Endodermal cell (in vitro differentiated cells): ENCODE measurements at regions not wholly inside any gene's neighbourhood (a gene's known extent, or its start where the extent isn't known, plus 50 kb on each side); places are given as distances from the start of the nearest gene placed in this dataset.

Source experiments
- DNase-seq: peaks from one replicate; pipeline ENCODE4 v3.0.0-alpha.2; 2017
- H3K27ac ChIP-seq: 2 replicates; pipeline ENCODE4 v1.5.1; 2013; ENCODE audit warnings: mild to moderate bottlenecking, low read depth, low read length, moderate library complexity
- H3K27me3 ChIP-seq: 2 replicates; pipeline ENCODE4 v1.6.1; 2013; ENCODE audit warnings: mild to moderate bottlenecking, low read length, moderate library complexity; ENCODE audit not compliant: insufficient read depth, control insufficient read depth, poor library complexity, severe bottlenecking
- H3K36me3 ChIP-seq: 2 replicates; pipeline ENCODE4 v1.7.0; 2013; ENCODE audit warnings: mild to moderate bottlenecking, low read length, moderate library complexity; ENCODE audit not compliant: control insufficient read depth, insufficient read depth
- H3K4me1 ChIP-seq: one replicate; pipeline ENCODE4 v1.7.0; 2013; ENCODE audit warnings: low read length; ENCODE audit not compliant: control insufficient read depth, insufficient read depth
- H3K4me3 ChIP-seq: 2 replicates; pipeline ENCODE4 v1.5.1; 2013; ENCODE audit warnings: mild to moderate bottlenecking, low read length, moderate library complexity
- H3K9ac ChIP-seq: 2 replicates; pipeline ENCODE4 v1.6.1; 2013; ENCODE audit warnings: mild to moderate bottlenecking, low read length, moderate library complexity; ENCODE audit not compliant: poor library complexity, severe bottlenecking; ENCODE audit errors: extremely low read depth
- H3K9me3 ChIP-seq: 2 replicates; pipeline ENCODE4 v1.6.1; 2013; ENCODE audit warnings: mild to moderate bottlenecking, low read length, moderate library complexity; ENCODE audit not compliant: control insufficient read depth
- H3K27ac Mint-ChIP-seq: 2 replicates; pipeline ENCODE4 v1.8.0; 2020; ENCODE audit warnings: mixed read lengths
- H3K27me3 Mint-ChIP-seq: 2 replicates; pipeline ENCODE4 v1.8.0; 2021; ENCODE audit warnings: mild to moderate bottlenecking, mixed read lengths; ENCODE audit not compliant: insufficient read depth
- H3K36me3 Mint-ChIP-seq: 2 replicates; pipeline ENCODE4 v1.8.0; 2020; ENCODE audit warnings: low read depth, mixed read lengths
- H3K4me1 Mint-ChIP-seq: 2 replicates; pipeline ENCODE4 v1.8.0; 2020; ENCODE audit warnings: mixed read lengths
- H3K4me3 Mint-ChIP-seq: 2 replicates; pipeline ENCODE4 v1.8.0; 2020; ENCODE audit warnings: mild to moderate bottlenecking, moderate library complexity, mixed read lengths
- H3K9me3 Mint-ChIP-seq: 2 replicates; pipeline ENCODE4 v1.8.0; 2020; ENCODE audit warnings: mild to moderate bottlenecking, mixed read lengths
- WGBS, 2 experiments: methylation state at CpG; one replicate each; pipeline versions ENCODE4 v1.1.5 to v1.1.7; 2013; ENCODE audit warnings: missing lambda C conversion rate in 2 of 2, mixed read lengths in 1 of 2; ENCODE audit not compliant: insufficient coverage in 1 of 2, insufficient read length in 1 of 2; 5-methylcytosine and 5-hydroxymethylcytosine counted together
- TF ChIP-seq, protein P1 (sequence below): fragments of 200-600 bp; sonication (generic); conservative IDR thresholded peaks from 2 replicates; pipeline ENCODE4 v1.5.0; 2021; ENCODE audit warnings: antibody characterized with exemption, mild to moderate bottlenecking

DNA sequence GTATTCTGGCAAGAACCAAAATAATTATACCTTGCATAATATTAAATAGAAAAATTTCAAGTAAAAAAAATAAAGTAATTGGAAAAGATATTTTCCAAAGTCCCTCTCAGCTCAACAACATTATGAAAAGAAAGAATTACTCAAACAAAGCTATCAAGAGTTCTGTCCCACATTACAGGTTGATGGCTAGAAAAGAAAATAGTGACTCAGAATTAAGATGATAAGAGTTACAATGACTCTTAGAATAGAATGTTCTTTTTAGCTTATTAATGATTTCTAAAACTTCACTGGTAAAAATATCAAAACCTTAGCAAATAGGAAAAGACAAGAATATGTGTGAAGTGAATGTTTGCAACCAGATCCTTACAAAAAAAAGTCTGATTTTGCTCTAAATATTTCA is 312.5 kb upstream of the PDGFD start:
- Histone ChIP-seq H3K27me3 (no peaks in the 10 kb centered on the region), H3K4me3 (no peak overlapping the region), H3K36me3 (no peaks in the 10 kb centered on the region), H3K9me3 (no peaks in the 10 kb centered on the region), H3K27ac (no peak overlapping the region), H3K9ac (no peak overlapping the region), H3K4me1 (no peaks in the 10 kb centered on the region)
- Mint-ChIP-seq H3K4me3 (no peak overlapping the region), H3K27ac (no peak overlapping the region), H3K27me3 (no peaks in the 10 kb centered on the region), H3K9me3 (peaks cover 3% of the 10 kb centered on the region), H3K36me3 (no peaks in the 10 kb centered on the region), H3K4me1 (peaks cover 2% of the 10 kb centered on the region)
- no peak for DNase-seq
- TF ChIP-seq, protein P1, sequence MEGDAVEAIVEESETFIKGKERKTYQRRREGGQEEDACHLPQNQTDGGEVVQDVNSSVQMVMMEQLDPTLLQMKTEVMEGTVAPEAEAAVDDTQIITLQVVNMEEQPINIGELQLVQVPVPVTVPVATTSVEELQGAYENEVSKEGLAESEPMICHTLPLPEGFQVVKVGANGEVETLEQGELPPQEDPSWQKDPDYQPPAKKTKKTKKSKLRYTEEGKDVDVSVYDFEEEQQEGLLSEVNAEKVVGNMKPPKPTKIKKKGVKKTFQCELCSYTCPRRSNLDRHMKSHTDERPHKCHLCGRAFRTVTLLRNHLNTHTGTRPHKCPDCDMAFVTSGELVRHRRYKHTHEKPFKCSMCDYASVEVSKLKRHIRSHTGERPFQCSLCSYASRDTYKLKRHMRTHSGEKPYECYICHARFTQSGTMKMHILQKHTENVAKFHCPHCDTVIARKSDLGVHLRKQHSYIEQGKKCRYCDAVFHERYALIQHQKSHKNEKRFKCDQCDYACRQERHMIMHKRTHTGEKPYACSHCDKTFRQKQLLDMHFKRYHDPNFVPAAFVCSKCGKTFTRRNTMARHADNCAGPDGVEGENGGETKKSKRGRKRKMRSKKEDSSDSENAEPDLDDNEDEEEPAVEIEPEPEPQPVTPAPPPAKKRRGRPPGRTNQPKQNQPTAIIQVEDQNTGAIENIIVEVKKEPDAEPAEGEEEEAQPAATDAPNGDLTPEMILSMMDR = no peak

DNA sequence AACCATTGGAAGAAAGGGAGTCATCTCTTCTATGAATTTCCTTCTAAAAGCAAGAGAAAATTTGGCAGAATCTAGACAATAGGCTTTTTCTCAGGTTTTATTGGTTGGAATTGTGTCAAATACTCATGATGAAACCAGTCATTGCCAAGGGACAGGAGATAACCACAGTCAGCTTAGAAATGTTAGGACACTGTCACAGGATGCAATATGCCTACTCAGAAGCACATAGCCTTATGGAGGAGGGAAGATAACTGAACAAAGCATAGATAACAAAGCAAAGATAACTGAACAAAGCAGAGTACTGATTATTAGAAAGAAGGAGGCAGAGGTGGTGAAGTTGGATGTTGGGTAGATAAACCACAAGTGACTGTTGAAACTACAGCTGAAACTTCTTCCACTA is 303.5 kb upstream of the PDGFD start:
- no peak overlapping the region for H3K27ac ChIP-seq
- H3K36me3 ChIP-seq = no peaks in the 10 kb centered on the region
- TF ChIP-seq, protein P1 = no peak
- Mint-ChIP-seq H3K27me3 (no peaks in the 10 kb centered on the region), H3K27ac (peak overlapping the region; percentile 7), H3K36me3 (no peaks in the 10 kb centered on the region), H3K4me3 (no peak overlapping the region), H3K4me1 (peaks cover 4% of the 10 kb centered on the region), H3K9me3 (no peaks in the 10 kb centered on the region)
- no peak overlapping the region for H3K9ac ChIP-seq
- H3K4me1 ChIP-seq = peaks cover 8% of the 10 kb centered on the region
- no peaks in the 10 kb centered on the region for H3K9me3 ChIP-seq
- DNase-seq = no peak
- no peak overlapping the region for H3K4me3 ChIP-seq
- H3K27me3 ChIP-seq = no peaks in the 10 kb centered on the region

DNA sequence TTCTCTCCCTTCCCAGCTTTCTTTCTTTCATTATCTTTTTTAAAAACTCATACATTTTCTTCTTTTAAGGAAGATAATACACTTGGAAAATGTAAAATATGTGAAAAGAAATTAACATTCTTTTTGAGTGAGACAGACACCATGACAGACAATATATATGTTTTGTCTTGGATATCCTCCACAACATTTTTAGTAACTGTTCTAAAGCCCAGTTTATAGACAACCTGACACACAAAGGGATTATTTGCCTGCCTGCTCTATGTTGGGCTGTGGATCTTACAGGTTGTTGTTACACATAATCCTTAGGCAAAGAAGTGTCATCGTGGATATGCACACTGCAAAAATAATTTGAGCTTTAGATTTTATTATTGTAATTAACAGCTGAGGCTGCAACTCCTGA is 301.4 kb upstream of the PDGFD start:
- Histone ChIP-seq H3K9ac (no peak overlapping the region), H3K27ac (no peak overlapping the region), H3K27me3 (no peaks in the 10 kb centered on the region), H3K9me3 (no peaks in the 10 kb centered on the region), H3K36me3 (no peaks in the 10 kb centered on the region), H3K4me1 (peaks cover 8% of the 10 kb centered on the region), H3K4me3 (no peak overlapping the region)
- Mint-ChIP-seq H3K4me3 (no peak overlapping the region), H3K9me3 (no peaks in the 10 kb centered on the region), H3K36me3 (no peaks in the 10 kb centered on the region), H3K4me1 (peaks cover 4% of the 10 kb centered on the region), H3K27me3 (no peaks in the 10 kb centered on the region), H3K27ac (no peak overlapping the region)
- TF ChIP-seq, protein P1 = no peak
- no peak for DNase-seq
- 67 to 79% methylated on average over 1 of the region's 1 CpG for WGBS, 2 experiments
